ENCODE measurements at regions not wholly inside any gene's neighbourhood (a gene's known extent, or its start where the extent isn't known, plus 50 kb on each side); places are given as distances from the start of the nearest gene placed in this dataset.
"Not testable (repeated sequence)": the region's sequence is repeated elsewhere in the genome, so short reads cannot be mapped to it uniquely, and the experiment has no call there.

- ATAC-seq (no peak), DNase-seq (no peak)
- Mint-ChIP-seq H3K27me3 (no peaks in the 10 kb centered on the region), H3K4me1 (no peaks in the 10 kb centered on the region), H3K4me3 (no peak overlapping the region), H3K27ac (no peak overlapping the region), H3K9me3 (peaks cover 0 to 9% of the 10 kb centered on the region in 2 donors)
Measured at GRCh38 chr12:87074781-87075180, 818.6 kb upstream of the MGAT4C start.

DNA sequence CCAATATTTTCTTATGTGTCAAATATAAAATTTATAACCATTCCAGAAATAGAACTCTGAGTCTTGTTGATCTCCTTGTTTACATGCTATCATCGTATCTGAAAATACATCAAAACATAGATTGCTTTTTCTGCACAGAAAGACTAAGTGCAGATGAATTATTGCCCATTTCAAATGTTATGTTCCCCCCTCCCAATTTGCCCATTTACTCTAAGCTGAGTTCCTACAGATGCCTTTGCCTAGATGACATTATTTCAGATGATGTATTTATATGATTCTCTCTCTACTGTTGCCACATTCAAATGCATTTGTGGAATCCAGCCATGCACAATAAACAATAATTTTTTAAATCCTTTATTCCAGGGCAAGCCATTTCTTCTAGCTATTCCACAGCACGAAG lies 810.1 kb upstream of the MGAT4C start:
- H3K4me3 Mint-ChIP-seq = no peak overlapping the region
- no peaks in the 10 kb centered on the region for H3K27me3 Mint-ChIP-seq
- no peak for ATAC-seq
- H3K4me1 Mint-ChIP-seq = no peaks in the 10 kb centered on the region
- no peak overlapping the region for H3K27ac Mint-ChIP-seq
- H3K9me3 Mint-ChIP-seq = no peaks in the 10 kb centered on the region
- no peak for DNase-seq

DNA sequence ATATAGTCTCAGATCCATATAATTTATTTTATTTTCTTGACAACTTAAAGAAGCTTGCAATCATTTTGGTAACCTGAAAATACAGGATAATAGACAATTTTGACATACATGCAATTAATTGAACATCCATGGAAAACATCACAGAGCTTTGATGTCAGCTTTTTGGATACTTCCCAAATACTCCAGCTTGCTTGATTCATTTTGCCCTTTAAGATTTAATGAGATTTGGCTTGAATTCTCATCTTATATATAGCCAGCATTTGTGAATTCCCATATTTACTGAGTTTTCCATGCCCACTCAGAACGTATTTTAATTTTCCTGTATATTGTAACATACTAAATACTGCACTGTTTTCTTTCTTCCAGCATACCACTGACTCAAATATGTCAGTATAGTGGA lies 803.0 kb upstream of the MGAT4C start:
- Mint-ChIP-seq H3K9me3 (no peaks in the 10 kb centered on the region), H3K4me1 (no peaks in the 10 kb centered on the region), H3K27me3 (no peaks in the 10 kb centered on the region), H3K4me3 (no peak overlapping the region), H3K27ac (no peak overlapping the region)
- DNase-seq (no peak), ATAC-seq (no peak)

DNA sequence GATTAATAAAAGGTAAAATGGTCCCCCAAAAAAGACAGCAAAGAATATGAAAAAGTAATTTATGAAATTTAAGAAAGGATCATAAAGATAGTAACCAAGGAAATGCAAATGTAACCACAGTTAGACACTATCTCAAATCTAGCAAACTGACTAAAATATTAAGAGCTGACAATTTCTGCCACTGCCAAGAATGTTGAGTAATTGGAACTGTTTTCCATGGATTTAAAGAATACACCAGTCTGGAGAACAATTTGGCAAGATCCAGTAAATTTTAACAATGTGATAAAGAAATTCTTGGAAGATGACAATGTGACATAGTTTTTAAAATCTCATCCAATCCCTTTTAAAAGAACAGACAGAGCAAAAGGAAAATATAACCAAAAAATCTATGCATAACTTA lies 798.0 kb upstream of the MGAT4C start:
- H3K4me3 Mint-ChIP-seq = no peak overlapping the region
- ATAC-seq = no peak
- DNase-seq = no peak
- no peak overlapping the region for H3K27ac Mint-ChIP-seq
- no peaks in the 10 kb centered on the region for H3K4me1 Mint-ChIP-seq
- H3K9me3 Mint-ChIP-seq = no peaks in the 10 kb centered on the region
- H3K27me3 Mint-ChIP-seq = no peaks in the 10 kb centered on the region

DNA sequence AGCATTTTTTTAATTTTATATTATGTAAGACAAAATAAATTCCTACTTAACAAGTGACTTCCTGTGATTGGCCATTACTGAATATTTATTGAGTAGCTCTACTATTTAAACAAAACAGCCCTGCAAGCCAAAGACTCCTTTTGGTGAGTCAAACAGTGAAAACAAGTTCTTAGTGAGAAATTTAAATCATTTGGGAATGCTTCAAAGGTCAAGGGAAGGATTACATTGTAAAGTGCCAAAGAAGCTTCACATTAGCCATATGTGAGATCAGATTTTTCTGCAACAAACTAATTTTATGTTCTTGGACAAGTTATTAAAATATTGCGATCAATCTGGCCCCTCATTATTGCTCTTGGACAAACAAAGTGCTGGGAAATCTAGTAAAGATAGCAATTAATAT lies 795.4 kb upstream of the MGAT4C start:
- ATAC-seq = no peak
- Mint-ChIP-seq H3K27me3 (no peaks in the 10 kb centered on the region), H3K4me3 (no peak overlapping the region), H3K9me3 (no peaks in the 10 kb centered on the region), H3K4me1 (no peaks in the 10 kb centered on the region), H3K27ac (no peak overlapping the region)
- no peak for DNase-seq

DNA sequence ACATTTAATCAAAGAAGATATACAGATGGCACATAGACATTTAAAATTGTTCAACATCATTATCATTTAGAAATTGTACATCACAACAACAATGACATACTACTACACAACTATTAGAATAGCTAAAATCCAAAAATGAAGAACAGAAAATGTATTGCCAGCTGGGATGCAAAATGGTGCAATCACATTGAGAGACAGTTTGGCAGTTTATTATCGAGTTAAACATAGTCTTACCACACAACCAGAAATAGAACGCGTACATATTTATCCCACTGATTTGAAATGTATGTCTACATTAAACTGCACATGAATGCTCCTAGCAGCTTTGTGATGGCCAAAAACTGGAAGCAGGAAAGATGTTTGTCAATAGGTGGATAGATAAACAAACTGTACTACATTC lies 791.5 kb upstream of the MGAT4C start:
- no peak for DNase-seq
- no peak overlapping the region for H3K27ac Mint-ChIP-seq
- H3K9me3 Mint-ChIP-seq = no peaks in the 10 kb centered on the region
- H3K27me3 Mint-ChIP-seq = no peaks in the 10 kb centered on the region
- no peak overlapping the region for H3K4me3 Mint-ChIP-seq
- no peak for ATAC-seq
- H3K4me1 Mint-ChIP-seq = no peaks in the 10 kb centered on the region

DNA sequence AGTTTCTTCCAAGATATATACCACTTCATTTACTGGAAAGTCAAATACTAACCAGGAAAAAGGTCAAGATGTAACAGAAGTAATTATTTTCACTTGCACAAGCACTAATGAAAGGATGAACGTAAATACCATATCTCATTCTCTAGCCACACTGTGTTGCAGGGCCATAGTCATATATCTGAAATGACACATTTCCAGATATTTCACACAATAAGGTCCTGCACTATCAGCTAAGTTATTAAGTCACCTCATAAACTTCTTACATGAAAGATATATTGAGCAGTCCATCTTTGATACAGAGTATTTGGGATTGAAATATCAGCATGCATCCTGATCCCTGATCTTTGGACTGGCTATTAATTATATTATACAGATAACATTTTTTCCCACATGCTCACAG lies 783.3 kb upstream of the MGAT4C start:
- no peak overlapping the region for H3K27ac Mint-ChIP-seq
- ATAC-seq (no peak), DNase-seq (no peak)
- H3K27me3 Mint-ChIP-seq = no peaks in the 10 kb centered on the region
- H3K4me1 Mint-ChIP-seq = no peaks in the 10 kb centered on the region
- no peak overlapping the region for H3K4me3 Mint-ChIP-seq
- H3K9me3 Mint-ChIP-seq = peaks cover 0 to 7% of the 10 kb centered on the region in 2 donors

- ATAC-seq (no peak), DNase-seq (no peak)
- Mint-ChIP-seq H3K9me3 (peaks cover 0 to 13% of the 10 kb centered on the region in 2 donors), H3K27ac (no peak overlapping the region), H3K4me1 (no peaks in the 10 kb centered on the region), H3K4me3 (no peak overlapping the region), H3K27me3 (no peaks in the 10 kb centered on the region)
Measured at GRCh38 chr12:87038098-87038497, 781.9 kb upstream of the MGAT4C start.

- H3K4me1 Mint-ChIP-seq = no peaks in the 10 kb centered on the region
- no peaks in the 10 kb centered on the region for H3K27me3 Mint-ChIP-seq
- no peak overlapping the region for H3K27ac Mint-ChIP-seq
- no peak overlapping the region for H3K4me3 Mint-ChIP-seq
- peaks cover under 1 to 24% of the 10 kb centered on the region in 2 donors for H3K9me3 Mint-ChIP-seq
- DNase-seq (no peak), ATAC-seq (no peak)
Measured at GRCh38 chr12:87025976-87026375, 769.8 kb upstream of the MGAT4C start.

DNA sequence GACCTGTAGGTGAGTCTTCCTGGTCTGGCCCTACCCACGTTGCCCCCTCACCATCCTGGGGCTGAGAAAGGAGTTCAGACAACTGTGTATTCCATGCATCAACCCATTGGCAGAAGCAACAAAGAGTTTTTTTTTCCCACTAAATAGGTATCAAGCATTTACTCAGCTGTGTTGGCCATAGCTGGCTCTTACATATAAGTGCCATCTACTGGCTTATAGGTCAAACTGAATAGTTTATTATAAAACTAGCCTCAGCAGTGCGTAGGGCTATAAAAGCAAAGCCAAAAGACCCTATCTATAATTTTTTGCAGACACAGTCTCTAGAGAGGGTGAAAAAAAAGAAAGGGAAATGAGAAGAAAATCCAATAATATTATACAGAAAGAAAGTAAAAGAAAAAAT lies 765.2 kb upstream of the MGAT4C start:
- Mint-ChIP-seq H3K4me1 (no peaks in the 10 kb centered on the region), H3K27ac (no peak overlapping the region), H3K27me3 (no peaks in the 10 kb centered on the region), H3K9me3 (peaks cover 7 to 20% of the 10 kb centered on the region in 2 donors), H3K4me3 (no peak overlapping the region)
- ATAC-seq (no peak), DNase-seq (no peak)

DNA sequence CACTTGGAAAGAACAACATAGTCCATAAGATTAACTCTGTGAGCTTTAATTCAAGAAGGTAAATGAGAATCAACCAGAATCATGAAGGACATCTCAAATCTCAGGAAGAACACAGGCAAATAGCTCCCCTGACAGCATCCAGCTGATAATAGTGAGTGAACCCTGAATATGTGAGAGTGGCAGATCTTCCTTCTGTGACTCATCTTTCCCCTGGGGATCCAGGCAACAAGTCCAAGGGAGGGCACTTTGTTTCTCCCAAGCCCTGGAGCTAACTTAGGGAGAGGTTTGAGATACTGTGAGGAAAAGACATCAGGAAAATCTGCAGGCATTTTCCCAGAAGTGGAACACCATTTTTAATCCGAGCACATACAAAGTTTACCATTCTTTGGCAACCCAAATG lies 763.9 kb upstream of the MGAT4C start:
- Mint-ChIP-seq H3K4me3 (no peak overlapping the region), H3K4me1 (no peaks in the 10 kb centered on the region), H3K27me3 (no peaks in the 10 kb centered on the region), H3K27ac (no peak overlapping the region), H3K9me3 (peaks cover 9 to 11% of the 10 kb centered on the region in 2 donors)
- ATAC-seq (no peak), DNase-seq (no peak)

- H3K27ac Mint-ChIP-seq = no peak overlapping the region
- DNase-seq = no peak
- peaks cover 9 to 11% of the 10 kb centered on the region in 2 donors for H3K9me3 Mint-ChIP-seq
- H3K4me3 Mint-ChIP-seq = no peak overlapping the region
- H3K27me3 Mint-ChIP-seq = no peaks in the 10 kb centered on the region
- no peak for ATAC-seq
- H3K4me1 Mint-ChIP-seq = no peaks in the 10 kb centered on the region
Measured at GRCh38 chr12:87015352-87015751, 759.2 kb upstream of the MGAT4C start.

DNA sequence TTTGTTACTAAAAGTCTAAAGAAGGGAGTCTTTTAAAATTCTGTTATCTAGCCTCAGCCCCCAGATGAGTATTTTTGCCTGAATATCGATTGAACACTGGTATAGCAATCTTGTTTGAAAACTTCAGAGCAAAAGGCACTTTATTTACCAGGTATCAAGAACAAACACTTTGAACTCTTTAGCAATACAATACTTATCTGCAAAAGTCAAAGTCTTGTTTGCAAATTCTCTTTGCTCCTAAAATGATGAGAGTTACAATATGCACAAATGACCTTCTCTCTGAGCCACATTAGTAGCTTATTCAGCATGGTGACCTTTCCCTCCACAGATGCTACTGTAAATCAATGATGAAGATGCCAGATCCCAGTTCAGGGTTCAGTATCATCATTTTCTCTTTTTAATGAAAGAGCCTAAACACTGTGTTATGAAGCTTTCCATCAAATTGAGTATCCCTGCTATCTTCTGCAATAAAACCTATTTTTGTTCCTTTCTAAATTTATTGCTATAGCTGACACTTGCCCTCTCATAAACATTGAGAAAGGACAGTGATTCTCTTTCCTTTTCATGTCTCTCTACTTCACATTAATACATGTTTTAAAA lies 752.7 kb upstream of the MGAT4C start:
- Mint-ChIP-seq H3K27ac (no peak overlapping the region), H3K9me3 (peaks cover 14 to 18% of the 10 kb centered on the region in 2 donors), H3K4me1 (no peaks in the 10 kb centered on the region), H3K4me3 (no peak overlapping the region), H3K27me3 (no peaks in the 10 kb centered on the region)
- DNase-seq (no peak), ATAC-seq (no peak)

DNA sequence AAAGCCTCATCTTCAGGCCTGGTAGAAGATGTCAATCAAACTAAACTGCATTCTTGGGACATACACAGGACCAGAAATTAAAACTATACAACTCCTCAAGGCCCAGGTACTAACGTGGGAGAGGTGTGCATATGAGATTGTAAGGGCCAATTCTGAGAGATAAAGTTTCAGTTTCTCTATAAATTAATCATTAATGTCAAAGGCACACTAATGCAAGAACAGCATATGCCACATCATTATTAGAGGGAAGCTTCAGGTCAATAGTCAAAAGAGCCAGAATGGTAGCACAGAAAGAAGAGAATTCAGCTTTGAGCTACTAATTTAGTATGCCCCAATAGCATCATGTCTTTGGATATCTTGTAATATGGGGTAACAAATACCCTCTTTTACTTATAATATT lies 744.9 kb upstream of the MGAT4C start:
- Mint-ChIP-seq H3K27ac (no peak overlapping the region), H3K9me3 (peaks cover 10 to 39% of the 10 kb centered on the region in 2 donors), H3K27me3 (no peaks in the 10 kb centered on the region), H3K4me3 (no peak overlapping the region), H3K4me1 (no peaks in the 10 kb centered on the region)
- ATAC-seq (no peak), DNase-seq (no peak)

GRCh38 chr12:86985298-86985697 lies 729.1 kb upstream of the MGAT4C start:
- Mint-ChIP-seq H3K4me3 (no peak overlapping the region), H3K27me3 (no peaks in the 10 kb centered on the region), H3K4me1 (no peaks in the 10 kb centered on the region), H3K27ac (no peak overlapping the region), H3K9me3 (peaks cover 0 to 3% of the 10 kb centered on the region in 2 donors)
- no peak for ATAC-seq
- DNase-seq = no peak

GRCh38 chr12:86970595-86970994 lies 714.4 kb upstream of the MGAT4C start:
- not testable (repeated sequence) for H3K4me3 Mint-ChIP-seq, DNase-seq, H3K4me1 Mint-ChIP-seq, H3K27ac Mint-ChIP-seq, H3K27me3 Mint-ChIP-seq, ATAC-seq
- H3K9me3 Mint-ChIP-seq = peaks cover 18 to 20% of the 10 kb centered on the region in 2 donors

- Mint-ChIP-seq H3K27me3 (no peaks in the 10 kb centered on the region), H3K9me3 (peaks cover 11 to 15% of the 10 kb centered on the region in 2 donors), H3K4me3 (no peak overlapping the region), H3K27ac (no peak overlapping the region), H3K4me1 (no peaks in the 10 kb centered on the region)
- ATAC-seq (no peak), DNase-seq (no peak)
Measured at GRCh38 chr12:86959766-86960458, 703.7 kb upstream of the MGAT4C start.
